ENCODE measurements at regions not wholly inside any gene's neighbourhood (a gene's known extent, or its start where the extent isn't known, plus 50 kb on each side); places are given as distances from the start of the nearest gene placed in this dataset.
"Not testable (repeated sequence)": the region's sequence is repeated elsewhere in the genome, so short reads cannot be mapped to it uniquely, and the experiment has no call there.

GRCh38 chr16:15307184-15307583 is 70.9 kb downstream of the NPIPA5 start:
- H3K9me3 Mint-ChIP-seq; H3K4me3 ChIP-seq (ENCODE audit: low read length); H3K27ac ChIP-seq (ENCODE audit: low read depth in 1 of 2, low read length in 2 of 2); DNase-seq; H3K36me3 Mint-ChIP-seq (ENCODE audit: low read depth); intact Hi-C loops (cut with DNase I, micrococcal nuclease); ATAC-seq (ENCODE audit: poor library complexity); CTCF ChIA-PET; H3K27me3 ChIP-seq (ENCODE audit: control insufficient read depth in 1 of 2, insufficient read depth in 2 of 2, low read length in 2 of 2); H3K4me1 Mint-ChIP-seq (ENCODE audit: low read depth); H3K4me1 ChIP-seq (ENCODE audit: insufficient read depth, low read length); H3K4me3 Mint-ChIP-seq; H3K27ac Mint-ChIP-seq; H3K9me3 ChIP-seq (ENCODE audit: control insufficient read depth in 1 of 2, insufficient read depth in 1 of 2, low read length in 2 of 2); H3K36me3 ChIP-seq (ENCODE audit: insufficient read depth, low read length); POLR2A ChIA-PET; H3K27me3 Mint-ChIP-seq: not testable (repeated sequence)

- H3K9me3 ChIP-seq (ENCODE audit: control insufficient read depth in 1 of 2, insufficient read depth in 1 of 2, low read length in 2 of 2); H3K4me3 ChIP-seq (ENCODE audit: low read length); CTCF ChIA-PET; intact Hi-C loops (cut with DNase I, micrococcal nuclease); H3K36me3 ChIP-seq (ENCODE audit: insufficient read depth, low read length); H3K4me1 ChIP-seq (ENCODE audit: insufficient read depth, low read length); DNase-seq; H3K4me1 Mint-ChIP-seq (ENCODE audit: low read depth); ATAC-seq (ENCODE audit: poor library complexity); H3K4me3 Mint-ChIP-seq; H3K36me3 Mint-ChIP-seq (ENCODE audit: low read depth); H3K27me3 ChIP-seq (ENCODE audit: control insufficient read depth in 1 of 2, insufficient read depth in 2 of 2, low read length in 2 of 2); H3K27me3 Mint-ChIP-seq; H3K27ac ChIP-seq (ENCODE audit: low read depth in 1 of 2, low read length in 2 of 2); POLR2A ChIA-PET; H3K9me3 Mint-ChIP-seq; H3K27ac Mint-ChIP-seq: not testable (repeated sequence)
These were observed 72.2 kb downstream of the NPIPA5 start for GRCh38 chr16:15305889-15306288.

- H3K4me1 Mint-ChIP-seq (ENCODE audit: low read depth); H3K36me3 ChIP-seq (ENCODE audit: insufficient read depth, low read length); intact Hi-C loops (cut with DNase I, micrococcal nuclease); CTCF ChIA-PET; H3K27ac ChIP-seq (ENCODE audit: low read depth in 1 of 2, low read length in 2 of 2); H3K27ac Mint-ChIP-seq; H3K4me3 Mint-ChIP-seq; H3K9me3 Mint-ChIP-seq; H3K36me3 Mint-ChIP-seq (ENCODE audit: low read depth); H3K4me3 ChIP-seq (ENCODE audit: low read length); H3K27me3 ChIP-seq (ENCODE audit: control insufficient read depth in 1 of 2, insufficient read depth in 2 of 2, low read length in 2 of 2); DNase-seq; H3K9me3 ChIP-seq (ENCODE audit: control insufficient read depth in 1 of 2, insufficient read depth in 1 of 2, low read length in 2 of 2); H3K4me1 ChIP-seq (ENCODE audit: insufficient read depth, low read length); ATAC-seq (ENCODE audit: poor library complexity); POLR2A ChIA-PET; H3K27me3 Mint-ChIP-seq: not testable (repeated sequence)
These were observed 74.3 kb downstream of the NPIPA5 start for GRCh38 chr16:15303667-15304324.

- POLR2A ChIA-PET; H3K9me3 Mint-ChIP-seq; H3K27me3 ChIP-seq (ENCODE audit: control insufficient read depth in 1 of 2, insufficient read depth in 2 of 2, low read length in 2 of 2); H3K4me3 ChIP-seq (ENCODE audit: low read length); H3K27ac ChIP-seq (ENCODE audit: low read depth in 1 of 2, low read length in 2 of 2); H3K36me3 ChIP-seq (ENCODE audit: insufficient read depth, low read length); H3K4me1 Mint-ChIP-seq (ENCODE audit: low read depth); H3K36me3 Mint-ChIP-seq (ENCODE audit: low read depth); ATAC-seq (ENCODE audit: poor library complexity); H3K4me3 Mint-ChIP-seq; CTCF ChIA-PET; H3K27me3 Mint-ChIP-seq; intact Hi-C loops (cut with DNase I, micrococcal nuclease); H3K27ac Mint-ChIP-seq; H3K9me3 ChIP-seq (ENCODE audit: control insufficient read depth in 1 of 2, insufficient read depth in 1 of 2, low read length in 2 of 2); DNase-seq; H3K4me1 ChIP-seq (ENCODE audit: insufficient read depth, low read length): not testable (repeated sequence)
These were observed 81.0 kb downstream of the NPIPA5 start for GRCh38 chr16:15297104-15297503.

GRCh38 chr16:15274796-15275195 is 103.3 kb downstream of the NPIPA5 start:
- H3K4me1 Mint-ChIP-seq (ENCODE audit: low read depth); H3K4me3 Mint-ChIP-seq; H3K4me3 ChIP-seq (ENCODE audit: low read length); H3K36me3 Mint-ChIP-seq (ENCODE audit: low read depth); POLR2A ChIA-PET; H3K4me1 ChIP-seq (ENCODE audit: insufficient read depth, low read length); H3K9me3 Mint-ChIP-seq; ATAC-seq (ENCODE audit: poor library complexity); CTCF ChIA-PET; H3K9me3 ChIP-seq (ENCODE audit: control insufficient read depth in 1 of 2, insufficient read depth in 1 of 2, low read length in 2 of 2); H3K36me3 ChIP-seq (ENCODE audit: insufficient read depth, low read length); H3K27ac ChIP-seq (ENCODE audit: low read depth in 1 of 2, low read length in 2 of 2); H3K27me3 ChIP-seq (ENCODE audit: control insufficient read depth in 1 of 2, insufficient read depth in 2 of 2, low read length in 2 of 2); H3K27ac Mint-ChIP-seq; H3K27me3 Mint-ChIP-seq; intact Hi-C loops (cut with DNase I, micrococcal nuclease): not testable (repeated sequence)
- peak in 1 of 14 experiments; percentile 1 for DNase-seq

GRCh38 chr16:15273964-15274363 is 104.1 kb downstream of the NPIPA5 start:
- H3K27me3 Mint-ChIP-seq; H3K4me1 Mint-ChIP-seq (ENCODE audit: low read depth); ATAC-seq (ENCODE audit: poor library complexity); H3K9me3 ChIP-seq (ENCODE audit: control insufficient read depth in 1 of 2, insufficient read depth in 1 of 2, low read length in 2 of 2); H3K4me3 Mint-ChIP-seq; DNase-seq; CTCF ChIA-PET; H3K36me3 ChIP-seq (ENCODE audit: insufficient read depth, low read length); POLR2A ChIA-PET; H3K27ac ChIP-seq (ENCODE audit: low read depth in 1 of 2, low read length in 2 of 2); H3K27ac Mint-ChIP-seq; H3K4me3 ChIP-seq (ENCODE audit: low read length); H3K36me3 Mint-ChIP-seq (ENCODE audit: low read depth); intact Hi-C loops (cut with DNase I, micrococcal nuclease); H3K4me1 ChIP-seq (ENCODE audit: insufficient read depth, low read length); H3K27me3 ChIP-seq (ENCODE audit: control insufficient read depth in 1 of 2, insufficient read depth in 2 of 2, low read length in 2 of 2); H3K9me3 Mint-ChIP-seq: not testable (repeated sequence)

- H3K27ac Mint-ChIP-seq; H3K9me3 ChIP-seq (ENCODE audit: control insufficient read depth in 1 of 2, insufficient read depth in 1 of 2, low read length in 2 of 2); ATAC-seq (ENCODE audit: poor library complexity); CTCF ChIA-PET; H3K27me3 ChIP-seq (ENCODE audit: control insufficient read depth in 1 of 2, insufficient read depth in 2 of 2, low read length in 2 of 2); H3K9me3 Mint-ChIP-seq; H3K4me3 Mint-ChIP-seq; intact Hi-C loops (cut with DNase I, micrococcal nuclease); DNase-seq; H3K27me3 Mint-ChIP-seq; H3K4me3 ChIP-seq (ENCODE audit: low read length); H3K36me3 ChIP-seq (ENCODE audit: insufficient read depth, low read length); H3K36me3 Mint-ChIP-seq (ENCODE audit: low read depth); H3K27ac ChIP-seq (ENCODE audit: low read depth in 1 of 2, low read length in 2 of 2); H3K4me1 Mint-ChIP-seq (ENCODE audit: low read depth); H3K4me1 ChIP-seq (ENCODE audit: insufficient read depth, low read length); POLR2A ChIA-PET: not testable (repeated sequence)
These were observed 111.2 kb downstream of the NPIPA5 start for GRCh38 chr16:15266941-15267340.
